Cardiac muscle cell (in vitro differentiated cells and primary cell): ENCODE measurements at regions not wholly inside any gene's neighbourhood (a gene's known extent, or its start where the extent isn't known, plus 50 kb on each side); places are given as distances from the start of the nearest gene placed in this dataset.

Experiments
- DNase-seq, 2 donors: peaks; one replicate each; pipeline versions ENCODE4 v3.0.0 to v3.0.0-alpha.2; 2010 to 2017; ENCODE audit warnings: low read depth in 1 of 2, low spot score in 1 of 2
- H3K27ac ChIP-seq: fragments of 200-600 bp; sonication (generic); 2 replicates; pipeline ENCODE4 v1.5.1; 2016
- H3K27me3 ChIP-seq: fragments of 200-600 bp; sonication (generic); 2 replicates; pipeline ENCODE4 v1.6.0; 2016; ENCODE audit warnings: control low read depth
- H3K36me3 ChIP-seq: fragments of 200-600 bp; sonication (generic); 2 replicates; pipeline ENCODE4 v1.5.1; 2016; ENCODE audit warnings: control low read depth
- H3K4me1 ChIP-seq: fragments of 200-600 bp; sonication (generic); 2 replicates; pipeline ENCODE4 v1.8.1; 2017; ENCODE audit warnings: low read depth, mild to moderate bottlenecking, mixed run types
- H3K4me3 ChIP-seq: fragments of 200-600 bp; sonication (generic); 2 replicates; pipeline ENCODE4 v1.5.1; 2016; ENCODE audit warnings: mild to moderate bottlenecking
- H3K9me3 ChIP-seq: fragments of 200-600 bp; sonication (generic); 2 replicates; pipeline ENCODE4 v1.5.1; 2017; ENCODE audit warnings: low read depth, mild to moderate bottlenecking, control low read depth
- CTCF ChIP-seq: IDR thresholded peaks from 2 replicates; pipeline ENCODE4 v1.5.1; 2012; ENCODE audit warnings: low read depth, mild to moderate bottlenecking, low read length

GRCh38 chr10:90403211-90404000, 454.4 kb downstream of the HTR7 start:
- peaks cover 4% of the 10 kb centered on the region for H3K4me1 ChIP-seq
- peak in 1 of 2 donors; percentile 38 for DNase-seq
- H3K4me3 ChIP-seq = no peak overlapping the region
- TF ChIP-seq CTCF = no peak
- no peaks in the 10 kb centered on the region for H3K27me3 ChIP-seq
- H3K36me3 ChIP-seq = no peaks in the 10 kb centered on the region
- H3K9me3 ChIP-seq = no peaks in the 10 kb centered on the region
- H3K27ac ChIP-seq = no peak overlapping the region

GRCh38 chr10:90407131-90407530, 450.7 kb downstream of the HTR7 start:
- peak in 1 of 2 donors; percentile 15 for DNase-seq

GRCh38 chr10:90407851-90408250, 450.0 kb downstream of the HTR7 start:
- no peak for DNase-seq
- Histone ChIP-seq H3K4me3 (no peak overlapping the region), H3K27ac (no peak overlapping the region), H3K4me1 (no peaks in the 10 kb centered on the region), H3K27me3 (no peaks in the 10 kb centered on the region), H3K36me3 (no peaks in the 10 kb centered on the region), H3K9me3 (no peaks in the 10 kb centered on the region)
- no peak for TF ChIP-seq CTCF

More at GRCh38 chr10:90407131-90407530, 450.7 kb downstream of the HTR7 start:
- Histone ChIP-seq H3K4me1 (no peaks in the 10 kb centered on the region), H3K36me3 (no peaks in the 10 kb centered on the region), H3K9me3 (no peaks in the 10 kb centered on the region), H3K27me3 (no peaks in the 10 kb centered on the region), H3K4me3 (no peak overlapping the region), H3K27ac (no peak overlapping the region)
- no peak for TF ChIP-seq CTCF

- Histone ChIP-seq H3K27ac (no peak overlapping the region), H3K27me3 (no peaks in the 10 kb centered on the region), H3K9me3 (no peaks in the 10 kb centered on the region), H3K4me1 (no peaks in the 10 kb centered on the region), H3K4me3 (no peak overlapping the region), H3K36me3 (no peaks in the 10 kb centered on the region)
- peak in 1 of 2 donors; percentile 24 for DNase-seq
- TF ChIP-seq CTCF = no peak
These were observed 445.3 kb downstream of the HTR7 start for GRCh38 chr10:90412582-90412981.

- Histone ChIP-seq H3K4me1 (no peaks in the 10 kb centered on the region), H3K27ac (no peak overlapping the region), H3K36me3 (no peaks in the 10 kb centered on the region), H3K4me3 (no peak overlapping the region), H3K27me3 (no peaks in the 10 kb centered on the region), H3K9me3 (no peaks in the 10 kb centered on the region)
- DNase-seq = peak in 1 of 2 donors; percentile 67
- TF ChIP-seq CTCF = no peak
These were observed 444.6 kb downstream of the HTR7 start for GRCh38 chr10:90413196-90413595.
